ENCODE measurements at regions not wholly inside any gene's neighbourhood (a gene's known extent, or its start where the extent isn't known, plus 50 kb on each side); places are given as distances from the start of the nearest gene placed in this dataset.

- Histone ChIP-seq H3K27me3 (ENCODE audit: insufficient read depth, poor library complexity, severe bottlenecking) (peaks cover 3% of the 10 kb centered on the region), H3K9me3 (ENCODE audit: severe bottlenecking) (no peaks in the 10 kb centered on the region), H3K27ac (ENCODE audit: poor library complexity, severe bottlenecking) (no peak overlapping the region), H3K4me3 (ENCODE audit: severe bottlenecking) (no peak overlapping the region), H3K4me1 (ENCODE audit: insufficient read depth, poor library complexity, severe bottlenecking) (no peaks in the 10 kb centered on the region), H3K36me3 (ENCODE audit: low read depth) (no peaks in the 10 kb centered on the region)
- DNase-seq (ENCODE audit: low spot score) (no peak), ATAC-seq (ENCODE audit: low read depth) (no peak)
- TF ChIP-seq, protein P1, sequence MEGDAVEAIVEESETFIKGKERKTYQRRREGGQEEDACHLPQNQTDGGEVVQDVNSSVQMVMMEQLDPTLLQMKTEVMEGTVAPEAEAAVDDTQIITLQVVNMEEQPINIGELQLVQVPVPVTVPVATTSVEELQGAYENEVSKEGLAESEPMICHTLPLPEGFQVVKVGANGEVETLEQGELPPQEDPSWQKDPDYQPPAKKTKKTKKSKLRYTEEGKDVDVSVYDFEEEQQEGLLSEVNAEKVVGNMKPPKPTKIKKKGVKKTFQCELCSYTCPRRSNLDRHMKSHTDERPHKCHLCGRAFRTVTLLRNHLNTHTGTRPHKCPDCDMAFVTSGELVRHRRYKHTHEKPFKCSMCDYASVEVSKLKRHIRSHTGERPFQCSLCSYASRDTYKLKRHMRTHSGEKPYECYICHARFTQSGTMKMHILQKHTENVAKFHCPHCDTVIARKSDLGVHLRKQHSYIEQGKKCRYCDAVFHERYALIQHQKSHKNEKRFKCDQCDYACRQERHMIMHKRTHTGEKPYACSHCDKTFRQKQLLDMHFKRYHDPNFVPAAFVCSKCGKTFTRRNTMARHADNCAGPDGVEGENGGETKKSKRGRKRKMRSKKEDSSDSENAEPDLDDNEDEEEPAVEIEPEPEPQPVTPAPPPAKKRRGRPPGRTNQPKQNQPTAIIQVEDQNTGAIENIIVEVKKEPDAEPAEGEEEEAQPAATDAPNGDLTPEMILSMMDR (IDR thresholded peaks at IDR 0.05; ENCODE audit: poor library complexity, severe bottlenecking): no peak
Observed at GRCh38 chr3:84547207-84547606, 411.6 kb upstream of the CADM2 start.

GRCh38 chr3:84547971-84548970 is 410.5 kb upstream of the CADM2 start:
- TF ChIP-seq, protein P1 (IDR thresholded peaks at IDR 0.05; ENCODE audit: poor library complexity, severe bottlenecking): peak; percentile 71
- H3K4me3 ChIP-seq (ENCODE audit: severe bottlenecking): no peak overlapping the region
- peak; percentile 90 for ATAC-seq (ENCODE audit: low read depth)

DNA sequence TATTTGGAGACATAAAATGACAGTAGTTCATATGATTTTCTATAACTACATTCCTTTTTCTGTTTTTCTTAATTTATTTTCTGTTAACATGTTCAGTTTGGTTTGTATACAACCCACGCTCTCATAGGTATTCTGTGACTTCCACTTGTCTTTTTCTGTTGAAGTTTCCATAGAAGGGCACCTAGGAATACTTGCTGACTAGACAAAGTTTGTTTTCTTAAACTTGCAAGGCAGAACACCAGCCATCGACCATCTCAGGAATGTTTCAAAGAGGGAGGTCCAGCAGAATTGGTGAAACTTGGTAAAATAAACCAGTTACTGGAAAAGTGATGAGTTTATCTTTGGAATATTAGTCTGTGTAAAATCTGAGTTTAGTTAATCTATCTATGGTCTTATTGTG is 403.2 kb upstream of the CADM2 start:
- no peaks in the 10 kb centered on the region for H3K36me3 ChIP-seq (ENCODE audit: low read depth)
- TF ChIP-seq, protein P1 (IDR thresholded peaks at IDR 0.05; ENCODE audit: poor library complexity, severe bottlenecking): no peak
- DNase-seq (ENCODE audit: low spot score) (no peak), ATAC-seq (ENCODE audit: low read depth) (no peak)
- no peaks in the 10 kb centered on the region for H3K4me1 ChIP-seq (ENCODE audit: insufficient read depth, poor library complexity, severe bottlenecking)
- no peak overlapping the region for H3K4me3 ChIP-seq (ENCODE audit: severe bottlenecking)
- H3K27ac ChIP-seq (ENCODE audit: poor library complexity, severe bottlenecking): no peak overlapping the region
- no peaks in the 10 kb centered on the region for H3K9me3 ChIP-seq (ENCODE audit: severe bottlenecking)
- H3K27me3 ChIP-seq (ENCODE audit: insufficient read depth, poor library complexity, severe bottlenecking): no peaks in the 10 kb centered on the region

More at GRCh38 chr3:84547971-84548970, 410.5 kb upstream of the CADM2 start:
- H3K4me1 ChIP-seq (ENCODE audit: insufficient read depth, poor library complexity, severe bottlenecking): no peaks in the 10 kb centered on the region
- DNase-seq (ENCODE audit: low spot score): no peak
- H3K9me3 ChIP-seq (ENCODE audit: severe bottlenecking): no peaks in the 10 kb centered on the region
- H3K36me3 ChIP-seq (ENCODE audit: low read depth): no peaks in the 10 kb centered on the region
- no peak overlapping the region for H3K27ac ChIP-seq (ENCODE audit: poor library complexity, severe bottlenecking)
- peaks cover 3% of the 10 kb centered on the region for H3K27me3 ChIP-seq (ENCODE audit: insufficient read depth, poor library complexity, severe bottlenecking)

- H3K4me3 ChIP-seq (ENCODE audit: severe bottlenecking): no peak overlapping the region
- H3K9me3 ChIP-seq (ENCODE audit: severe bottlenecking): no peaks in the 10 kb centered on the region
- no peaks in the 10 kb centered on the region for H3K36me3 ChIP-seq (ENCODE audit: low read depth)
- ATAC-seq (ENCODE audit: low read depth) (no peak), DNase-seq (ENCODE audit: low spot score) (no peak)
- H3K4me1 ChIP-seq (ENCODE audit: insufficient read depth, poor library complexity, severe bottlenecking): no peaks in the 10 kb centered on the region
- no peak overlapping the region for H3K27ac ChIP-seq (ENCODE audit: poor library complexity, severe bottlenecking)
- H3K27me3 ChIP-seq (ENCODE audit: insufficient read depth, poor library complexity, severe bottlenecking): no peaks in the 10 kb centered on the region
- TF ChIP-seq, protein P1 (IDR thresholded peaks at IDR 0.05; ENCODE audit: poor library complexity, severe bottlenecking): no peak
Observed at GRCh38 chr3:84566256-84566655, 392.5 kb upstream of the CADM2 start.

- DNase-seq (ENCODE audit: low spot score): no peak
- Histone ChIP-seq H3K36me3 (ENCODE audit: low read depth) (no peaks in the 10 kb centered on the region), H3K4me1 (ENCODE audit: insufficient read depth, poor library complexity, severe bottlenecking) (no peaks in the 10 kb centered on the region), H3K27me3 (ENCODE audit: insufficient read depth, poor library complexity, severe bottlenecking) (no peaks in the 10 kb centered on the region), H3K9me3 (ENCODE audit: severe bottlenecking) (no peaks in the 10 kb centered on the region), H3K27ac (ENCODE audit: poor library complexity, severe bottlenecking) (no peak overlapping the region), H3K4me3 (ENCODE audit: severe bottlenecking) (no peak overlapping the region)
- TF ChIP-seq, protein P1 (IDR thresholded peaks at IDR 0.05; ENCODE audit: poor library complexity, severe bottlenecking): no peak
- ATAC-seq (ENCODE audit: low read depth): no peak
Observed at GRCh38 chr3:84567796-84568195, 391.0 kb upstream of the CADM2 start.

All from RWPE2 (cell line).